Pancreas (tissue), 10 donors: ENCODE measurements at regions not wholly inside any gene's neighbourhood (a gene's known extent, or its start where the extent isn't known, plus 50 kb on each side); places are given as distances from the start of the nearest gene placed in this dataset.

Experiments used
- ATAC-seq, 4 donors: fragments of 200-7000 bp; cut with Tn5 transposase; one replicate each; pipeline versions ENCODE4 v1.8.0 to v1.9.1; 2020; ENCODE audit warnings: mild to moderate bottlenecking in 4 of 4, moderate library complexity in 4 of 4
- DNase-seq, 6 donors: peaks; one replicate each; pipeline ENCODE4 v3.0.0-alpha.2; 2020
- FAIRE-seq: peaks from 2 replicates; lab custom pipeline; 2012; peaks lifted over from hg19 to GRCh38; lab: Jason Lieb, UNC
- H3K27ac ChIP-seq, 4 donors: fragments of 200-600 bp; sonication (generic); 1 replicate in 3 of 4; 2 replicates in 1 of 4; pipeline versions ENCODE4 v1.5.0 to v1.8.0; 2020
- H3K27me3 ChIP-seq, 4 donors: fragments of 200-600 bp; one replicate each; pipeline ENCODE4 v1.8.0; 2021
- H3K36me3 ChIP-seq, 3 donors: fragments of 200-600 bp; sonication (generic) in 1 of 3; one replicate each; pipeline versions ENCODE4 v1.5.0 to v1.8.0; 2020 to 2021
- H3K4me1 ChIP-seq, 3 donors: fragments of 200-600 bp; one replicate each; pipeline ENCODE4 v1.8.0; 2021
- H3K4me3 ChIP-seq, 4 donors: fragments of 200-600 bp; sonication (generic) in 2 of 4; one replicate each; pipeline versions ENCODE4 v1.5.0 to v1.8.0; 2020 to 2021
- H3K9me3 ChIP-seq, 4 donors: fragments of 200-600 bp; one replicate each; pipeline ENCODE4 v1.8.0; 2021
- CTCF ChIP-seq, 4 donors: fragments of 200-600 bp; sonication (generic) in 3 of 4; IDR thresholded peaks; one replicate each; pipeline versions ENCODE4 v1.5.0 to v1.8.0; 2021; ENCODE audit warnings: antibody characterized with exemption in 4 of 4
- WGBS, 2 donors: extraction: QIAGEN DNeasy Blood & Tissue Kit; methylation state at CpG; one replicate each; pipeline ENCODE4 v1.1.7; 2013; 5-methylcytosine and 5-hydroxymethylcytosine counted together
- intact Hi-C, 3 donors: fragments of 100-400 bp; cut with DNase I; formaldehyde crosslinking; loops; one replicate each; pipeline versions ENCODE4 v1.11.1 to v1.14.2; 2022
- donor health status: healthy with polysubstance abuse.
- donor health status: DM: no; HTN: no; CAD: no; lungs with moderate emphysema.
- donor health status: DM: no; HTN: no; CAD: no.
- donor health status: control.
- donor health status: control.
- donor health status: Bipolar disorder and iron deficiency.
- donor health status: DM: yes; HTN: yes; CAD: no.
- donor health status: DM: no; HTN: no; CAD: no.
- donor health status: DM: no; HTN: no; CAD: no.
- donor health status: DM: yes; HTN: yes; CAD: no.

GRCh38 chr10:57225920-57226319 is 864.9 kb upstream of the ZWINT start:
- Histone ChIP-seq H3K4me3 (no peak overlapping the region), H3K9me3 (no peaks in the 10 kb centered on the region), H3K4me1 (no peaks in the 10 kb centered on the region), H3K27ac (no peak overlapping the region), H3K27me3 (no peaks in the 10 kb centered on the region), H3K36me3 (no peaks in the 10 kb centered on the region)
- 64 to 69% methylated on average over 3 of the region's 3 CpGs for WGBS, 2 donors
- intact Hi-C loops: no loop called here
- ATAC-seq: no peak
- no peak for DNase-seq
- TF ChIP-seq CTCF (IDR thresholded peaks at IDR 0.05): no peak
- FAIRE-seq: no peak

GRCh38 chr10:57224811-57225210 is 863.8 kb upstream of the ZWINT start:
- TF ChIP-seq CTCF (IDR thresholded peaks at IDR 0.05): no peak
- no peaks in the 10 kb centered on the region for H3K9me3 ChIP-seq
- H3K4me3 ChIP-seq: no peak overlapping the region
- no peaks in the 10 kb centered on the region for H3K36me3 ChIP-seq
- no peak for DNase-seq
- no peak overlapping the region for H3K27ac ChIP-seq
- no peak for FAIRE-seq
- ATAC-seq: no peak
- 44 to 54% methylated on average over 2 of the region's 2 CpGs for WGBS, 2 donors
- H3K4me1 ChIP-seq: no peaks in the 10 kb centered on the region
- intact Hi-C loops: no loop called here
- no peaks in the 10 kb centered on the region for H3K27me3 ChIP-seq

- FAIRE-seq (no peak), DNase-seq (no peak), ATAC-seq (no peak)
- H3K27ac ChIP-seq: no peak overlapping the region
- no peaks in the 10 kb centered on the region for H3K27me3 ChIP-seq
- no peaks in the 10 kb centered on the region for H3K4me1 ChIP-seq
- no peaks in the 10 kb centered on the region for H3K36me3 ChIP-seq
- no peak overlapping the region for H3K4me3 ChIP-seq
- 38 to 54% methylated on average over 2 of the region's 2 CpGs for WGBS, 2 donors
- TF ChIP-seq CTCF (IDR thresholded peaks at IDR 0.05): no peak
- intact Hi-C loops: no loop called here
- H3K9me3 ChIP-seq: no peaks in the 10 kb centered on the region
These were observed 861.5 kb upstream of the ZWINT start for GRCh38 chr10:57222603-57223002.

- Histone ChIP-seq H3K27ac (no peak overlapping the region), H3K4me3 (no peak overlapping the region), H3K9me3 (no peaks in the 10 kb centered on the region), H3K27me3 (no peaks in the 10 kb centered on the region), H3K36me3 (no peaks in the 10 kb centered on the region), H3K4me1 (no peaks in the 10 kb centered on the region)
- FAIRE-seq (no peak), ATAC-seq (no peak), DNase-seq (no peak)
- intact Hi-C loops: no loop called here
- WGBS, 2 donors: 42 to 47% methylated on average over 3 of the region's 3 CpGs
- no peak for TF ChIP-seq CTCF (IDR thresholded peaks at IDR 0.05)
These were observed 861.1 kb upstream of the ZWINT start for GRCh38 chr10:57222129-57222528.

- WGBS, 2 donors: 52 to 56% methylated on average over 3 of the region's 3 CpGs
- Histone ChIP-seq H3K27ac (no peak overlapping the region), H3K9me3 (no peaks in the 10 kb centered on the region), H3K4me1 (no peaks in the 10 kb centered on the region), H3K36me3 (no peaks in the 10 kb centered on the region), H3K27me3 (no peaks in the 10 kb centered on the region), H3K4me3 (no peak overlapping the region)
- TF ChIP-seq CTCF (IDR thresholded peaks at IDR 0.05): no peak
- ATAC-seq (no peak), FAIRE-seq (no peak), DNase-seq (no peak)
- intact Hi-C loops: no loop called here
These were observed 860.6 kb upstream of the ZWINT start for GRCh38 chr10:57221674-57222073.
